GM10266 (cell line): ENCODE measurements at regions not wholly inside any gene's neighbourhood (a gene's known extent, or its start where the extent isn't known, plus 50 kb on each side); places are given as distances from the start of the nearest gene placed in this dataset.

ENCODE experiments used
- DNase-seq: peaks from one replicate; pipeline ENCODE4 v3.0.0; 2012; ENCODE audit errors: extremely low spot score
- CTCF ChIP-seq: IDR thresholded peaks from 2 replicates; pipeline ENCODE4 v1.5.1; 2012; ENCODE audit warnings: mild to moderate bottlenecking, low read depth; ENCODE audit not compliant: control insufficient read depth, insufficient read depth; ENCODE audit errors: missing control alignments

GRCh38 chr18:66754335-66754734 lies 150.4 kb upstream of the CDH19 start:
- no peak for TF ChIP-seq CTCF
- no peak for DNase-seq

GRCh38 chr18:66752733-66753132 lies 148.8 kb upstream of the CDH19 start:
- DNase-seq: no peak
- no peak for TF ChIP-seq CTCF

GRCh38 chr18:66749481-66750035 lies 145.7 kb upstream of the CDH19 start:
- no peak for TF ChIP-seq CTCF

GRCh38 chr18:66749030-66749429 lies 145.1 kb upstream of the CDH19 start:
- TF ChIP-seq CTCF: no peak
- no peak for DNase-seq

More at GRCh38 chr18:66749481-66750035, 145.7 kb upstream of the CDH19 start:
- DNase-seq: no peak

GRCh38 chr18:66742832-66743231 lies 138.9 kb upstream of the CDH19 start:
- DNase-seq: no peak
- no peak for TF ChIP-seq CTCF

- no peak for DNase-seq
- TF ChIP-seq CTCF: no peak
These were observed 132.0 kb upstream of the CDH19 start for GRCh38 chr18:66735933-66736332.

GRCh38 chr18:66734451-66734850 lies 130.6 kb upstream of the CDH19 start:
- DNase-seq: no peak
- no peak for TF ChIP-seq CTCF
